GM19452 (cell line): ENCODE measurements at regions not wholly inside any gene's neighbourhood (a gene's known extent, or its start where the extent isn't known, plus 50 kb on each side); places are given as distances from the start of the nearest gene placed in this dataset.
"Not testable (repeated sequence)": the region's sequence is repeated elsewhere in the genome, so short reads cannot be mapped to it uniquely, and the experiment has no call there.

ENCODE experiments used
- ATAC-seq: cut with Tn5 transposase; IDR thresholded peaks from one replicate; pipeline ENCODE4 v1.9.1; 2021; ENCODE audit not compliant: unreplicated experiment

DNA sequence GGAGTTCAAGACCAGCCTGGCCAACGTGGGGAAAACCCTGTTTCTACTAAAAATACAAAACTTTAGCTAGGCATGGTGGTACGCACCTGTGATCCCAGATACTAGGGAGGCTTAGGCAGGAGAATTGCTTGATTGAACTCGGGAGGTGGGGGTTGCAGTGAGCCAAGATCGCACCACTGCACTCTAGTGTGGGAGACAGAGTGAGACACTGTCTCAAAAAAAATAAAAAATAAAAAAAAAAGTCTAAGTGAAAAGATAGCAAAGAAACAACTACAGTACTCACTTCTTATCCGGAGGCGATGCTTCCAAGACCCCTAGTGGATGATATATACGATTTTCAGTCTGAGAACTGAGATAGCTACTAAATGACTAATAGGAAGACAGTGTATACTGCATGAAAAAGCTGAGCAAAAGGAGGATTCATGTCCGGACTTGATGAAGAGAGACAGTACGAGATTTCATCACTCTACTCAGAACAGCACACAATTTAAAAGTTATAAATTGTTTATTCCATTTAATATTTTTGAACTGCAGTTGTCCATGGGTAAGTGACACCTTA is 138.7 kb upstream of the GOLGA6L6 start:
- ATAC-seq = not testable (repeated sequence)

DNA sequence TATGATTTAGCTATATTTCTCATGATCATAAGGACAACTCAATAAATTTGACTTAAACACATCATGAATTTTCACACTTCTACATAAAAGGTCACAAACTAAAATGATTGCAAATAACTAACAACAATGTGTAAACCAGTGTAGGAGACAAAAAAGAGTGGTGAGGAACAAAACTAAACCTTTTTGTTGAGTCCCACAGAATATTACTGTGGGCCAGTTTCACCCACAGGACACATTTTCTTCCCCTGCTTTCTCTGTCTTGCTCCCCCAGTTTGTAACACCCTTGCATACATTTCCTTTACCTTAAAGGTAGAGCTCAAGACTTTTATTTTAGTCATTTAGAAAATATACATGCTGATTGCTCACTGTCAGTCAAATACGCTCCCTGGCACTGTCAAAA is 130.9 kb upstream of the GOLGA6L6 start:
- no peak for ATAC-seq

DNA sequence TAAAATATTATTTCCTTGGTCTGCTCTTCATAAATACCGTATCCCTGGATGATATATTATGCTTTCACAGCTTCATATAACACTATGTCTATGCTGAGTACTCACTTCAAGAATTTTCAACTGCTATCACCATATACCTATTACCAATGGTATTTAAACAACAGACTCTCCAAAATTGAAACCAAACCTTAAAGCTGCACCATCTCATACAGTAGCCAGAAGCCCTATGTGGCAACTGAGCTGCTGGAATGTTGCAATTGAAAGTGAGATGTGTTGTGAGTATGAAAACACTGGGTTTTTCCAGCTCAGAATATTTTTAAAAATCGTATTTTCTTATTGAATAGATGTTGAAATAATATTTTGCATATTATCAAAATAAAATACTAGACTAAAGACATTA is 130.1 kb upstream of the GOLGA6L6 start:
- no peak for ATAC-seq

DNA sequence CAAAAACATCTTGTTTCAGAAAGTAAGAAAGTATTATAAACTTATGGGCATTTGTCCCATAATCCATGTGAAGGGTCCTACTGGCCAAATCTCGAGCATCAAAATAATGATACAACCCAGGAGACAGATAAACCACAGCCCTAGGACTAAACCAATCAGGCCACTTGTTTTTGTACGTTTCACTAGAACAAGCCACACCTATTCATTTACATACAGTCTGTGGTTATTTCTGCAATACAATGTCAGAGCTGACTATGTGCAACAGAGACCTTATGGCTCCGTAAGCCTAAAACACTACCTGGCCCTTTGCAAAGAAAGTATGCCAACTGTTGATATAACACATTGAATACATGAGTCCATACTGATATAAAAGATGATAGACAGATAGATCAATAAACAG is 124.8 kb upstream of the GOLGA6L6 start:
- not testable (repeated sequence) for ATAC-seq

DNA sequence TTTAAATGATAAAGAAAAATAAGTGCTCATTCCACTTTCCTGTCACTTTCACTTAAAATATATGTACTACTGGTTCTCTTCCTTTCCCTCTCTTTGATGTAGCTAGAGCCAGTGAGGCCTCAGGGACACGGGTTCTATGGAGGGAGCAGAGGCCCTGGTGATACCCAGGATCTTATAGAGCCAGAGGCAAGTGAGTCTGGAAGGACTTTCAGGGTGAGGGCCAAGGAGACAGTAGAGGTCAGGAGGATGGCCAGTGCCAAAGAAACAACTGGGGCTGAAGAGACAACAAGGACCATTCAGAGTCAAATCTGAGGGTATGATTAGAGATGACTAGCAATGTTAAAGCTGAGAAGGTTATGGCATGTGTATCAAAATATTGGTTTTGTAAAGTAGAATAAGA is 124.1 kb upstream of the GOLGA6L6 start:
- no peak for ATAC-seq

DNA sequence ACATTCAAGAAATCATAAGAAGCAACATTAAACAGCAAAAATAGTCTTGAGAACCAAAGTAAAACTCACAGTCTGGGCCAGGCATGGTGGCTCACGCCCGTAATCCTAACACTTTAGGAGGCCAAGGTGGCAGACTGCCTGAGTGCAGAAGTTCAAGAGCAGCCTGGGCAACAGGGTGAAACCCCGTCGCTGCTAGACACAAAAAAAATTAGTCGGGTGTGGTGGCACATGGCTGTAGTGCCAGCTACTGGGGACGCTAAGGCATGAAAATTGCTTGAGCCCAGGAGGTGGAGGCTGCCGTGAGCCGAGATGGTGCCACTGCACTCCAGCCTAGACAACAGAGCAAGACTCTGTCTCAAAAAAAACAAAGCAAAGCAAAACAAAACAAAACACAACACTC is 117.7 kb upstream of the GOLGA6L6 start:
- no peak for ATAC-seq

DNA sequence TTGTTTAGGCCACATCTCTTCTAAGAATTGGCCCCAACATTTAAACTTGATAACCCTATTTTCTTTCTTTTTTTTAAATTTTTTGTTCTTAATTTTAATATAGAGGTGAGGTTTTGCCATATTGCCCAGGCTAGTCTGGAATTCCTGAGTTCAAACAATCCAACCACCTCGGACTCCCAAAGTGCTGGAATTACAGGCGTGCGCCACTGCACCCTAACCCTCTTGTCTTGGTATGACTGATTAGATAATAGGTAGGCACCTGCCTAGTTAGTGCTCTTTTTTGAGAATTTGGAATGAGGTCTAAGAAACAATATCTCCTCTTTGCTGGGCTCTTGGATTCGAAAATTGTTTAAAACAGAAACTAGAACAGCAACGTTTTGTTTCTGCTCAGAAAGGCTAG is 116.4 kb upstream of the GOLGA6L6 start:
- ATAC-seq = no peak

DNA sequence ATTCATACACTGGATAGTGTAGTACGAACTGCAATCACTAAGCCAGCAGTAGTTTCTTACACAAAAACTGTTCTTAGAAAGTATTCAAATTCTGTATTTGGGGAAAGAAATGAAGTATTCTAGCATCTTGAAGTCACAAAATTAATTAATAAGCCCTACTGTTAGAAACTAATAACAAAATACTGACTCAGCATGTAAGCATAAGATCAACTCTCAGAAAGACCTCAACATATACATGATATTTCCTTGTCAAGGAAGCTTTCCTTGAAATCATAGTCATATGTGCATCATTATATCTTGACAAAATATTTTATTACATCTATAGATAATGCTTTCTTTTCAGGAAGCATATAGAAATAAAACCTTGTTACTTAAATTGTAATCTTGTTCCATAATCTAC is 115.5 kb upstream of the GOLGA6L6 start:
- no peak for ATAC-seq

DNA sequence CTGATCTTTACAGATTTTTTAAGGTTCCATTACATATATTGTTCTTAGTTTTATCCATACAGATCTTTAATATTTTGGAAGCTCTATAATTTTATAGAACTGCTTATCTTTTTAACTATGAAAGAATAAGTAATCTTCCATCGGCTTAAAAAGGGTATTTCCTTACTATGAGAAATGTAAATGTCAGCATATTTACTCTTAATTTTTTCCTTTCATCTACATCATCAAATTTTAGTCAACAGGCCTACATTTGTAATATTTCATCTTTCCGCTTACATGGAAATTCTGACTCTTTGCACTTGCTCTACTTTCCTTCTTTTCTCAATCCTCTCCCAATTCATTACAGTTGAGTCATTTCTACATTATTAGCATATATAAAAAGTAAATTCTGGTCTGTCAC is 111.3 kb upstream of the GOLGA6L6 start:
- no peak for ATAC-seq

DNA sequence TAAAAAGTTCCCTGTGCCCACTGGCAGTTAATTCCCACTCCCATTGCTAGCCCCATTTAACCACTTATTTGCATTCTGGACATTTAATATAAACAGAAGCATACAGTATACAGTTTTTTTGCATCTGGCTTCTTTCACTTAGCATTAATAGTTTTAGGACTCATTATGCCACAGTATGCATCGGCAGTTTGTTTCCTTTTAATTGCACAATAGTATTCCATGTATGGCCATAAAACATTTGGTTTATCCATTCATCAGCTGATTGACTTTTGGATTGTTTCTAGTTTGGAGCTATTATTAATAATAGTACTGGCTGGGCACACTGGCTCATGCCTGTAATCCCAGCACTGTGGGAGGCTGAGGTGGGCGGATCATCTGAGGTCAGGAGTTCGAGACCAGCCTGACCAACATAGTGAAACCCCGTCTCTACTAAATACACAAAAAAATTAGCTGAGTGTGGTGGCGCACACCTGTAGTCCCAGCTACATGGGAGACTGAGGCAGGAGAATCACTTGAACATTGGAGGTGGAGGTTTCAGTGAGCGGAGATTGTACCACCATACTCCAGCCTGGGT is 106.9 kb upstream of the GOLGA6L6 start:
- not testable (repeated sequence) for ATAC-seq

DNA sequence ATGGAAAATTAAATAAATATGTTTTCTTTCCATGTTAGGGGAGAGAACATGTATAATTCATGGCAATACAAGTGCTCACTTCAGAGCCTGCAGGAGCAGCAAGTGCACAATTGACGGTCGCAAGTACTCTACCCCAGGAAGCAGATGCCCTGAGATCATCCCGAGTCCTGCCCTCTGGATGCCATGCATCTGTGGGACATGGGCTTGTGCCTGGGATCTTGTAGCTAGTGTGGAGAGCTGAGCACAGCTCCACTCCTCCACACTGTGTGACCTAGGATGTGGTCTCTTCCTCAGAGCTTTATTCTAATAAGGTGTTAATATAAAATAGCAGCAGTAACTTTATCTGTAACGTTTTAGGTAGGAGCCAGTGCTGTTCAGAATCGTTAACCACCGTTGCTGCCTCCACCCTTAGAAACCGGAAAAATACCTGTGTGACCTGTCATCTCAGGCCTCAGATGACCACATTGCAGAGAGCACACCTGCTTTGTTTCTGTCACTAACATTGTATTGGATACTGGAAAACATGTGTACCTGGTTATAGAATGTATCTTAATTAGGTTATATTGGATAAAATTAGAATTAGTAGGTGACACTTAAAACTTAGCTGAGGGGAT is 105.0 kb upstream of the GOLGA6L6 start:
- no peak for ATAC-seq

DNA sequence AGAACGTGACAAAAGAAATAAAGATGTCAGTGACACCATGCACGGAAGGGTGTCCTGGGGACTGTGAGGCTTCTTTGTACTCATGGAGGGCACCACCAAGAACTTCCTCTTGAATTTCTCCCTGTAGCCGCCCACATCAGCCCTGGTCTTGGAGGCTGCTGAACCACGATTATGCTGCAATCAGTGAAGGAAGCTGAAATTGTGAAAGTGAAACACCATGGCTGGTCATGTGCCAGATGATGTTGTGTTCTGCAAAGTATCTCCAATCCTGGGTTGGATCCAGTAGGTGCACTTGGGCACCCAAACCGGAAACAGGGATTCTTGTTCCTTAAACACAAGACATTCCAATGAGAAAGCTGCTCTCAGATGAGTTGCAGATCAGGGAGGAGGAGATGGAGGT is 104.4 kb upstream of the GOLGA6L6 start:
- no peak for ATAC-seq

DNA sequence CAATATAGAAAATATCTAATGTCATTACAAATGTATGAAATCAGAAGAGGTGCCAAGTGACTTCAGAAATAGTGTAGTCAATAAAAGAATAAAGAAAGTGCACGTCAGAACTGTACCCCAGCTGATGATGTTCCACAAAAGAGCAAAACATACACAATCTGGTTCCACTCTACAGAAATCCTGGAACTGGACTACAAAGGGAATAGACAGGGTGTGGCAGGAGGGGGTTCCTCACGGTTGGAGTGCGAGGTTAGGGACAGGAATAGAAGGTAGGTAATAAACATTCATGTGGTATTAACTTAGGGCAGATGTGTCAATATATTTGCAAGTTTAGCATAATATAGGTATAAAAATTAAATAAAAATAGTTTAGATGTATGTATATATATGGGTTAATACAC is 103.3 kb upstream of the GOLGA6L6 start:
- no peak for ATAC-seq

DNA sequence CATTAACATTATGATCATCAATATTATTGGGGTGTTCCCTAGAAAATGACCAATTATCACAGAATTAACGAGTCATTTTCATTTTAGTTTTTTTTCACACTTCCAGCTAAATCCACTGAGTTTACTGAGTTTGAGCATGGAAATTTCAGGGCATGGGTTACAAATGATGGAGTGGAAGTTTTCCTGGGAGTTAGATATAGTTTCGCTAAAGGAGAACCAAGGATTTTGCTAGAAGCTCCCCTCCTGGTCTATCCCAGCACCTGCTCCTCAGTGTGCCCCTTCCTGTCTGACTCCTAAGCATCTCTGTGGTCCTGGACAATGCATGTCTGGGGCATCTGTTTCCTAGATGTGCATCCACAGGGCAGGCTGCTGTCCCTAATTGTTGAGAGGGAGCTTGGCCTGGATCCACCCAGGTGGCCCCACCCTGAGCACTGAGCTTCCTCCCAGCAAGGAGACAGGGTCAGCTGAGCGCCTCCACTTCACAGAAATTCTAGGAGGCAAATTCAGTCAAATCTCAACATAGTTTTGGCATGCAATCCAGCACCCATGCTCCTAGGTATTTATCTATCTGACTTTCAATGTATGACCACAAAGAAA is 102.3 kb upstream of the GOLGA6L6 start:
- no peak for ATAC-seq

DNA sequence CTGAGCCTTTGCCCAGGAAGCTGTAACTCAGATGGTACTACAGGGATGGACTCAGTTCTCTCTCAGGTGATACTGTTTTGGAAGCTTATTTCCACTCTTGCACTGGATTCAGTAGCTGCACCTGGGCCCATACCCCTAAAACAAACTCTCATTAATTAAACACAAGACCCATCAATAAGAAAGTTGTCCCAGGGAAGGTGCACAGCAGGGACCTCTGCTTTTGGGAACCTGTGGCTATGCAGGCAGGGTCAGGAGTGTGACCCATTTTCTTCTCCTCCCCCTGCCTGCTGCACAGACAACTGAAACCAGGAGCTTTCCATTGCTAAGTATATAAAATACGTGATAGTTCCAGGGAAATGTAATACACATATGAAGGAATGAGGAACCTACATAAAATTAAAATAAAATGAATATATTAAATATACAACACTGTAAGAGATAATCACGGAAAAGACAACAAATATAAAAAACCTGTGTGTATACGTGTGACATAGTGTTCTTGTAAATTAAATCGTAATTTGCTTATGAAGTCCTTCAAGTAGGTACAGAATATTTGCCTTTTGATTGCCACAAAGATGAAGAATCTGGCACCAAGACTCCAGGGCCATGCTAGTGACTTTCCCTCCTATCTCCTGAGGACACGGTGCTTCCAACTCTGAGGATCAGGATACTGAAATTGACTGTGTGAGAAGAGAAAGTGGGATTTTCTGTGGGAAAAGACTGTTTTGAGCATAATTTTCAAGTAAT is 101.6 kb upstream of the GOLGA6L6 start:
- no peak for ATAC-seq

DNA sequence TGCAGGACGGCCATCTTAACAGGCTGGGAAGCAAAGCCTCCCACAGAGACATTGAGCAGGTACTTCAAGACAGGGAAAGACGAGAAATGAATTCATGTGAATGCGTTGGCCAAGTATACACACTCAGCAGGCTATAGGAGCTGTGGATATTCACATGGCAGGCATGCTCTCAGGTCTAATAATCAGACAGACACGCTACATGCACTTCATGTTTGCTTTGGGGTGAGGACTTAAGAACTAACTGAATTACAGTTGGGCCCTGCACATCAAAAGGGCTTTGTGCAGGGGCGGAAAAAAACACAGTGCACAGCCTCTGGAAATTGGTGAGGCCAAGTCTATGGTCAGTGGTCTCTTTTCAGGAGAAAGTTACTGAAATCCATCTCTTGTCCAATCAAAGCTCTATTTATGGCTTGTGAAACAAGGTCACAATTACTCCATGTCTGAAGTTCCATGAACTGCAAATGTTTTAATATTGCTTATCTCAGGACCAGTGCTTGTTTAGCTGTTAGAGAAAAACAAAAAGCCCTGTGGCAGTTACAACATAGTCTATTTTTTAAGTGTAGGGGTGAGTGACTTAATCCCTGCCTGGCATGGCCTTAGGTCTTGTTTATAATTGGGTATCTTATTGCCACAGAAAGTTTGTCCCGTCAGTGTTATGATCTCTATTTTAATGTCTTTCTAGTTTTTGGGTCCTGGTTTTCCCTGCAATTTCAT is 100.6 kb upstream of the GOLGA6L6 start:
- ATAC-seq = no peak

DNA sequence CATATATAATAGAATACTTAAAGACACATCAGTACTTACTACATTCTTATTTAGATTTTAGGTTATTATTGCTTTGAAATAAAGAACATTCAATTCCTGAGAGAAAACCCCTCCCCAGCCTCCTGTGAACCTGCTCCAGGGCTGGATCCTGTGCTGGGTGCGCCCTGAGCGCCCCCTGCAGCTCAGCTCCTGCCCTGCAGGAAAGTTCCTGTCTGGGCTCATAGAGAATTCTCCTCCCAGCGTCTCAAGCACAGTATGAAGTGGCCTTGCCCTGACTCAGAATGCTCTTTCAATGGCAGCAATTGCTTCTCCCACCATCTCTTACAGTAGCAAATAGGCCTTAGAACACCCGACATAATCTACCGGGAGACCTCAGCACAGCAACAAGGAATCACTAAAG is 98.8 kb upstream of the GOLGA6L6 start:
- ATAC-seq = not testable (repeated sequence)

DNA sequence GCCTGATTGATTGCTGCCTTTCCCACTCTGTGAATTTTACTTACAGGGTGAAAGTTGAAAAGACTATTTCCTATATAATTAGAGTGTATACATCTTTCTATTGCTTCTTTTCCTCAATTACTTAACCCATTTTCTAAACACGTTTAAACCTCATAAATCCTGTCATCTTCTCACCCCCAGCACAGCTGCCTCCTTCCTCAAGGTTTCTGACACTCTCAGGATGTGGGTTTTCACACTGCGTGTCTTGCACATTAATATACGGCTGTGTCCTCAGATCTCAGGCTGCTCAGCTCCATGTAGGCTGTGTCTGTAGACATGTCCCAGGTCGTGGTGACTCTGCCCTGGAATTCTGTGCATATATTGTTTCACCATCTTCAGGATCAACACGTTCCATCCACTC is 97.6 kb upstream of the GOLGA6L6 start:
- ATAC-seq = not testable (repeated sequence)

DNA sequence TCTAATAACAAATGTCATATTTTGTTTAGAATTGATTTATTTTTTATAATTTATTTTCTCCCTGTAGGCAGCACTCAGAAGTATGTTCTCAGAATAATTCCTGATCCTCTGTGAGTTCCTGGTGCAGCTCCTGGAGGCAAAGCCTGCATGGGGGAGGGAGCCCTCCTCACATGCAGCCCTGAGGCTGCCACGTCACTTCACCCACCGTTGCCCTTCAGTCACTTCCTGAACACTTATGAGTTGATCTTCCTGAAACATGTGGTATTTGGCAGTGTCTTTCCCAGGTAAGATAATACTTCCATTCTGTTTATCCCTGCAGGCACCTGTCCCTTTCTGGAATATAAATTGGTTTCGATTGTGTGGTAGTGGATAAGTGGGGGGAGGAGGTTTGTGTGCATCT is 95.9 kb upstream of the GOLGA6L6 start:
- not testable (repeated sequence) for ATAC-seq

DNA sequence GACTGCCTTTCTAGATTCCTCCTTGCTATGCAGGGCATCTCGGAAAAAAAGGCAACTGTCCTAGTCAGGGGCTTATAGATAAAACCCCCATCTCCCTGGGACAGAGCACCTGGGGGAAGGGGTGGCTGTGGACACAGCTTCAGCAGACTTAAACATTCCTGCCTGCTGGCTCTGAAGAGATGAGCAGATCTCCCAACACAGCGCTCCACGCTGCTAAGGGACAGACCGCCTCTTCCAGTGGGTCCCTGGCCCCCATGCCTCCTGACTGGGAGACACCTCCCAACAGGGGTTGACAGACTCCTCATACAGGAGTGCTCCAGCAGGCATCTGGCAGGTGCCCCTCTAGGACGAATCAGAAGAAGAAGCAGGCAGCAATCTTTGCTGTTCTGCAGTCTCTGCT is 87.9 kb upstream of the GOLGA6L6 start:
- ATAC-seq = not testable (repeated sequence)

DNA sequence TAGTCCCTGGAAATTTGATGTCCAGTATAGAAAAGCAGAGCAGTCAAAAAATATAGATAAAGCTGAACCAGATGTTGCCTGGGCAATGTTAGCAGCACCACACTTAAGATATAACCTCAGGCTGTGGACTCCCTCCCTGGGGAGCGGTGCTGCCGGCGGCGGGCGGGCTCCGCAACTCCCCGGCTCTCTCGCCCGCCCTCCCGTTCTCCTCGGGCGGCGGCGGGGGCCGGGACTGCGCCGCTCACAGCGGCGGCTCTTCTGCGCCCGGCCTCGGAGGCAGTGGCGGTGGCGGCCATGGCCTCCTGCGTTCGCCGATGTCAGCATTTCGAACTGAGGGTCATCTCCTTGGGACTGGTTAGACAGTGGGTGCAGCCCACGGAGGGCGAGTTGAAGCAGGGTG is 86.9 kb upstream of the GOLGA6L6 start:
- not testable (repeated sequence) for ATAC-seq
